ENCODE measurements at regions not wholly inside any gene's neighbourhood (a gene's known extent, or its start where the extent isn't known, plus 50 kb on each side); places are given as distances from the start of the nearest gene placed in this dataset.
"Not testable (repeated sequence)": the region's sequence is repeated elsewhere in the genome, so short reads cannot be mapped to it uniquely, and the experiment has no call there.

- not testable (repeated sequence) for DNase-seq (ENCODE audit: low read depth in 2 of 2)
These were observed 62.7 kb upstream of the EZR start for GRCh38 chr6:158881884-158882283.

- DNase-seq (ENCODE audit: low read depth in 2 of 2): not testable (repeated sequence)
These were observed 62.1 kb upstream of the EZR start for GRCh38 chr6:158881276-158881675.

GRCh38 chr6:158879180-158879579, 60.0 kb upstream of the EZR start:
- DNase-seq (ENCODE audit: low read depth in 2 of 2): no peak

GRCh38 chr6:158877716-158878115, 58.5 kb upstream of the EZR start:
- no peak for DNase-seq (ENCODE audit: low read depth in 2 of 2)

GRCh38 chr6:158876886-158877285, 57.7 kb upstream of the EZR start:
- no peak for DNase-seq (ENCODE audit: low read depth in 2 of 2)

- no peak for DNase-seq (ENCODE audit: low read depth in 2 of 2)
These were observed 51.4 kb upstream of the EZR start for GRCh38 chr6:158870649-158870957.

- peak in 1 of 2 donors; percentile 46 for DNase-seq (ENCODE audit: low read depth in 2 of 2)
These were observed 50.9 kb upstream of the EZR start for GRCh38 chr6:158869826-158870648.

- DNase-seq (ENCODE audit: low read depth in 2 of 2): peak; percentile 94 to 98
These were observed 50.0 kb upstream of the EZR start for GRCh38 chr6:158868890-158869825.

All from stimulated activated CD4-positive, alpha-beta T cell treated with anti-CD3 and anti-CD28 coated beads, Interleukin-1b, Interleukin-23, amount 100 ng/mL, for 4 hours (primary cell).